ENCODE measurements at regions not wholly inside any gene's neighbourhood (a gene's known extent, or its start where the extent isn't known, plus 50 kb on each side); places are given as distances from the start of the nearest gene placed in this dataset.

DNA sequence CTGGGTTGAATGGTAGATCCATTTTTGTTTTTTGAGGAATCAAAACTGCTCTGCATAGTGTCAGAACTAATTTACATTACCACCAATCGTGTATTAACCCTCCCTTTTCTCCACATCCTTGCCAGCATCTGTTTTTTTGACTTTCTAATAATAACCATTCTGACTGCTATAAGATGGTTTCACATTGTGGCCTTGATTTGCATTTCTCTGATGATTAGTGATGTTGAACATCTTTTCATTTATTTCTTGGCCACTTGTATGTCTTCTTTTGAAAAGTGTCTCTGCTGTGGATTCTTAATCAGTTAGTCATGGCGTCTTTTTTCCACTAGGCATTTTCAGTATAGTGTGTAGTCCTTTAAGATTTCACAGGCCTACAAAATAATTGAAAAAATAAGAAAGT, 2144.3 kb upstream of the C9orf72 start:
- no peak overlapping the region for H3K4me3 ChIP-seq (ENCODE audit: low read depth, low read length)
- POLR2A ChIA-PET: no interaction called here
- no peaks in the 10 kb centered on the region for H3K36me3 ChIP-seq (ENCODE audit: control insufficient read depth in 2 of 2, insufficient read depth in 1 of 2, low read length in 2 of 2)
- H3K27ac ChIP-seq (ENCODE audit: extremely low read depth, low read depth, low read length): no peak overlapping the region
- H3K4me1 ChIP-seq (ENCODE audit: control insufficient read depth, insufficient read depth, low read length): no peaks in the 10 kb centered on the region
- TF ChIP-seq ZNF658 (tag by site-specific recombination; IDR thresholded peaks at IDR 0.05) (no peak), ZNF558 (tag by site-specific recombination; IDR thresholded peaks at IDR 0.05) (no peak), SP2 (tag by site-specific recombination; IDR thresholded peaks at IDR 0.05) (no peak), KLF9 (tag by site-specific recombination; IDR thresholded peaks at IDR 0.05; ENCODE audit: low read depth) (no peak), ZSCAN23 (tag by site-specific recombination; IDR thresholded peaks at IDR 0.05) (no peak), ZNF48 (tag by site-specific recombination; IDR thresholded peaks at IDR 0.05) (no peak), ZNF544 (tag by site-specific recombination; IDR thresholded peaks at IDR 0.05) (no peak), OVOL3 (tag by site-specific recombination; IDR thresholded peaks at IDR 0.05) (no peak), ZNF140 (tag by site-specific recombination; IDR thresholded peaks at IDR 0.05) (no peak), ZNF26 (tag by site-specific recombination; IDR thresholded peaks at IDR 0.05) (no peak), OSR2 (tag by site-specific recombination; IDR thresholded peaks at IDR 0.05) (no peak), ZBTB10 (tag by site-specific recombination; IDR thresholded peaks at IDR 0.05) (no peak), GLI4 (tag by site-specific recombination; IDR thresholded peaks at IDR 0.05) (no peak), ZNF16 (tag by site-specific recombination; IDR thresholded peaks at IDR 0.05; ENCODE audit: low read depth) (no peak), ZNF585B (tag by site-specific recombination; IDR thresholded peaks at IDR 0.05) (no peak)
- TF ChIP-seq, protein P1, sequence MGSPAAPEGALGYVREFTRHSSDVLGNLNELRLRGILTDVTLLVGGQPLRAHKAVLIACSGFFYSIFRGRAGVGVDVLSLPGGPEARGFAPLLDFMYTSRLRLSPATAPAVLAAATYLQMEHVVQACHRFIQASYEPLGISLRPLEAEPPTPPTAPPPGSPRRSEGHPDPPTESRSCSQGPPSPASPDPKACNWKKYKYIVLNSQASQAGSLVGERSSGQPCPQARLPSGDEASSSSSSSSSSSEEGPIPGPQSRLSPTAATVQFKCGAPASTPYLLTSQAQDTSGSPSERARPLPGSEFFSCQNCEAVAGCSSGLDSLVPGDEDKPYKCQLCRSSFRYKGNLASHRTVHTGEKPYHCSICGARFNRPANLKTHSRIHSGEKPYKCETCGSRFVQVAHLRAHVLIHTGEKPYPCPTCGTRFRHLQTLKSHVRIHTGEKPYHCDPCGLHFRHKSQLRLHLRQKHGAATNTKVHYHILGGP (tag by site-specific recombination; IDR thresholded peaks at IDR 0.05): no peak
- TF ChIP-seq, protein P2, sequence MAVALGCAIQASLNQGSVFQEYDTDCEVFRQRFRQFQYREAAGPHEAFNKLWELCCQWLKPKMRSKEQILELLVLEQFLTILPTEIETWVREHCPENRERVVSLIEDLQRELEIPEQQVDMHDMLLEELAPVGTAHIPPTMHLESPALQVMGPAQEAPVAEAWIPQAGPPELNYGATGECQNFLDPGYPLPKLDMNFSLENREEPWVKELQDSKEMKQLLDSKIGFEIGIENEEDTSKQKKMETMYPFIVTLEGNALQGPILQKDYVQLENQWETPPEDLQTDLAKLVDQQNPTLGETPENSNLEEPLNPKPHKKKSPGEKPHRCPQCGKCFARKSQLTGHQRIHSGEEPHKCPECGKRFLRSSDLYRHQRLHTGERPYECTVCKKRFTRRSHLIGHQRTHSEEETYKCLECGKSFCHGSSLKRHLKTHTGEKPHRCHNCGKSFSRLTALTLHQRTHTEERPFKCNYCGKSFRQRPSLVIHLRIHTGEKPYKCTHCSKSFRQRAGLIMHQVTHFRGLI (tag by site-specific recombination; IDR thresholded peaks at IDR 0.05): no peak
- CTCF ChIA-PET: no interaction called here
- H3K9me3 ChIP-seq (ENCODE audit: control insufficient read depth, insufficient read depth, low read depth, low read length): no peaks in the 10 kb centered on the region

DNA sequence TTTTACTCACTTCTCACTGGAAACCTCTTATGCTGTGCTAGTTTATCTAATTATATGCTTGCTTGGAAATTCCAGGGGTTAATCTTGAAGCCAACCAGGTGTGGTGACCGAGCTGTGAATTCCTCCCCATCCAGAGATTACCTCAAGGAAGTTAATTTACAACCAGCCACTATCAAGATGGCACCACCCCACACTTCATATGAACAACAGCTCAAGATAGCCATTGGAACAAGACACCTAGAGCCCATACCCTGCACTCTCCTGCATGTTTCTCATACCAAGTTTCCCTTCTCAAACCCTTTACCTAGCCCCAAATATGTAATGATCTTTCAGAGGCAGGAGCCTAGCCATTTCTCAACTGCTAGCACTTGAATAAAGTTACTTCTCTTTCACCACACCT, 2156.9 kb upstream of the C9orf72 start:
- no peaks in the 10 kb centered on the region for H3K4me1 ChIP-seq (ENCODE audit: control insufficient read depth, insufficient read depth, low read length)
- TF ChIP-seq ZNF354C (tag by site-specific recombination; IDR thresholded peaks at IDR 0.05; ENCODE audit: borderline replicate concordance, low read depth): no peak
- TF ChIP-seq ZNF223 (tag by site-specific recombination; IDR thresholded peaks at IDR 0.05): no peak
- no peak for TF ChIP-seq GFI1B (tag by site-specific recombination; IDR thresholded peaks at IDR 0.05)
- no peak for TF ChIP-seq ZNF571 (tag by site-specific recombination; IDR thresholded peaks at IDR 0.05)
- TF ChIP-seq, protein P3, sequence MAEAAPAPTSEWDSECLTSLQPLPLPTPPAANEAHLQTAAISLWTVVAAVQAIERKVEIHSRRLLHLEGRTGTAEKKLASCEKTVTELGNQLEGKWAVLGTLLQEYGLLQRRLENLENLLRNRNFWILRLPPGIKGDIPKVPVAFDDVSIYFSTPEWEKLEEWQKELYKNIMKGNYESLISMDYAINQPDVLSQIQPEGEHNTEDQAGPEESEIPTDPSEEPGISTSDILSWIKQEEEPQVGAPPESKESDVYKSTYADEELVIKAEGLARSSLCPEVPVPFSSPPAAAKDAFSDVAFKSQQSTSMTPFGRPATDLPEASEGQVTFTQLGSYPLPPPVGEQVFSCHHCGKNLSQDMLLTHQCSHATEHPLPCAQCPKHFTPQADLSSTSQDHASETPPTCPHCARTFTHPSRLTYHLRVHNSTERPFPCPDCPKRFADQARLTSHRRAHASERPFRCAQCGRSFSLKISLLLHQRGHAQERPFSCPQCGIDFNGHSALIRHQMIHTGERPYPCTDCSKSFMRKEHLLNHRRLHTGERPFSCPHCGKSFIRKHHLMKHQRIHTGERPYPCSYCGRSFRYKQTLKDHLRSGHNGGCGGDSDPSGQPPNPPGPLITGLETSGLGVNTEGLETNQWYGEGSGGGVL (tag by site-specific recombination; IDR thresholded peaks at IDR 0.05): no peak
- TF ChIP-seq, protein P4, sequence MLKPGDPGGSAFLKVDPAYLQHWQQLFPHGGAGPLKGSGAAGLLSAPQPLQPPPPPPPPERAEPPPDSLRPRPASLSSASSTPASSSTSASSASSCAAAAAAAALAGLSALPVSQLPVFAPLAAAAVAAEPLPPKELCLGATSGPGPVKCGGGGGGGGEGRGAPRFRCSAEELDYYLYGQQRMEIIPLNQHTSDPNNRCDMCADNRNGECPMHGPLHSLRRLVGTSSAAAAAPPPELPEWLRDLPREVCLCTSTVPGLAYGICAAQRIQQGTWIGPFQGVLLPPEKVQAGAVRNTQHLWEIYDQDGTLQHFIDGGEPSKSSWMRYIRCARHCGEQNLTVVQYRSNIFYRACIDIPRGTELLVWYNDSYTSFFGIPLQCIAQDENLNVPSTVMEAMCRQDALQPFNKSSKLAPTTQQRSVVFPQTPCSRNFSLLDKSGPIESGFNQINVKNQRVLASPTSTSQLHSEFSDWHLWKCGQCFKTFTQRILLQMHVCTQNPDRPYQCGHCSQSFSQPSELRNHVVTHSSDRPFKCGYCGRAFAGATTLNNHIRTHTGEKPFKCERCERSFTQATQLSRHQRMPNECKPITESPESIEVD (tag by site-specific recombination; IDR thresholded peaks at IDR 0.05): no peak
- no peak for TF ChIP-seq ZSCAN23 (tag by site-specific recombination; IDR thresholded peaks at IDR 0.05)
- TF ChIP-seq ZNF155 (tag by site-specific recombination; IDR thresholded peaks at IDR 0.05): no peak
- no peak for TF ChIP-seq SCRT2 (tag by site-specific recombination; IDR thresholded peaks at IDR 0.05)
- TF ChIP-seq ZFHX2 (tag by site-specific recombination; conservative IDR thresholded peaks at IDR 0.05): no peak
- no peak for TF ChIP-seq ZNF473 (tag by site-specific recombination; IDR thresholded peaks at IDR 0.05)

More for the DNA sequence above, 2156.9 kb upstream of the C9orf72 start:
- Histone ChIP-seq H3K4me3 (ENCODE audit: low read depth, low read length) (no peak overlapping the region), H3K27ac (ENCODE audit: extremely low read depth, low read depth, low read length) (no peak overlapping the region), H3K36me3 (ENCODE audit: control insufficient read depth in 2 of 2, insufficient read depth in 1 of 2, low read length in 2 of 2) (no peaks in the 10 kb centered on the region), H3K9me3 (ENCODE audit: control insufficient read depth, insufficient read depth, low read depth, low read length) (no peaks in the 10 kb centered on the region)
- ChIA-PET POLR2A (no interaction called here), CTCF (interaction anchor here (0.6 to 1.1 kb wide), 3 partner anchors 15 to 1054 kb away, joined by 3 to 5 read pairs (median 3); no protein-coding TSS in a partner anchor)

All from HEK293 (cell line).